D721Med (cell line): ENCODE measurements at regions not wholly inside any gene's neighbourhood (a gene's known extent, or its start where the extent isn't known, plus 50 kb on each side); places are given as distances from the start of the nearest gene placed in this dataset.

Source experiments
- DNase-seq: peaks from one replicate; pipeline ENCODE4 v3.0.0; 2011; ENCODE audit warnings: low spot score; ENCODE audit not compliant: insufficient read length
- FAIRE-seq: peaks from 2 replicates; lab custom pipeline; 2011; peaks lifted over from hg19 to GRCh38; lab: Jason Lieb, UNC
- TF ChIP-seq, protein P1 (sequence below): IDR thresholded peaks from 2 replicates; pipeline ENCODE4 v1.5.1; 2012; ENCODE audit warnings: mild to moderate bottlenecking, control low read depth; ENCODE audit not compliant: insufficient read depth; ENCODE audit errors: missing control alignments

DNA sequence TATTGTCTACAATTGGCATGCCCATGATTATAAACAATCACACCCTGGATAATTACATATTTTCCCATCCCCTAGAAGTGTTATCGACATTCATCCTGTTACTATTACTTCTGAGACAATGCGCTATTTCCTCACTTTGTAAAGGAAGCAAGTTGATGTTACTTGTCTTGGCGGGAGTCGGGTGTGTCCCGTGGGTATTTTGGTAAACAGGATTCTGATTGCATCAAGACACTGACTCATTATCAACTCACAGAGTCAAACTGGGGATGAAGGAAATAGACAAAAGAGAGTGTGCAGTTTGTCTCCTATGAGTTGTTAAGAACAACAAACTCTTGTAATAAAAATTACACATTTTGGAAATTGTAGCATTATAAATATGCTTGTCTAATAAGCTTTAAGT is 142.7 kb downstream of the GALR1 start:
- TF ChIP-seq, protein P1, sequence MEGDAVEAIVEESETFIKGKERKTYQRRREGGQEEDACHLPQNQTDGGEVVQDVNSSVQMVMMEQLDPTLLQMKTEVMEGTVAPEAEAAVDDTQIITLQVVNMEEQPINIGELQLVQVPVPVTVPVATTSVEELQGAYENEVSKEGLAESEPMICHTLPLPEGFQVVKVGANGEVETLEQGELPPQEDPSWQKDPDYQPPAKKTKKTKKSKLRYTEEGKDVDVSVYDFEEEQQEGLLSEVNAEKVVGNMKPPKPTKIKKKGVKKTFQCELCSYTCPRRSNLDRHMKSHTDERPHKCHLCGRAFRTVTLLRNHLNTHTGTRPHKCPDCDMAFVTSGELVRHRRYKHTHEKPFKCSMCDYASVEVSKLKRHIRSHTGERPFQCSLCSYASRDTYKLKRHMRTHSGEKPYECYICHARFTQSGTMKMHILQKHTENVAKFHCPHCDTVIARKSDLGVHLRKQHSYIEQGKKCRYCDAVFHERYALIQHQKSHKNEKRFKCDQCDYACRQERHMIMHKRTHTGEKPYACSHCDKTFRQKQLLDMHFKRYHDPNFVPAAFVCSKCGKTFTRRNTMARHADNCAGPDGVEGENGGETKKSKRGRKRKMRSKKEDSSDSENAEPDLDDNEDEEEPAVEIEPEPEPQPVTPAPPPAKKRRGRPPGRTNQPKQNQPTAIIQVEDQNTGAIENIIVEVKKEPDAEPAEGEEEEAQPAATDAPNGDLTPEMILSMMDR: no peak
- DNase-seq (no peak), FAIRE-seq (no peak)

GRCh38 chr18:77393519-77393918 is 143.9 kb downstream of the GALR1 start:
- DNase-seq (no peak), FAIRE-seq (no peak)
- TF ChIP-seq, protein P1: no peak

DNA sequence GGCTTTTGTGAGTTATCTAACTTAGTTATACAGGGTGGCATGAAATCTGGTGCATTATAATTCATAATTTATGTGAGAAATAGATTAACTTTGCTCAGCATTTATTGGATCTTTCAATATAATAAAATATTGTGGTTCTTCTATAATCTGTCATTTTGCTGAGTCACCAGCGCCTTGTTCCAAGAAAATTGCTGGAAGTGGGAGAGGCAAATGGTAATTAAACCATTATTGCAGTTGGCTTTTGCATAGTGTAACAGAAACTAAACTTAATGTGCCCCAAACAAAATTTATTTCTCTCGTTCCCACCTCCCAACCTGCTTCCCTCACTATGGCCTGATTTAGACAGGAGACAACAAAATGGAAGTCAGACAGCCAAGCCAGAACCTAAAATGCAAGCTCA is 146.3 kb downstream of the GALR1 start:
- TF ChIP-seq, protein P1: no peak
- DNase-seq: no peak
- FAIRE-seq: no peak

DNA sequence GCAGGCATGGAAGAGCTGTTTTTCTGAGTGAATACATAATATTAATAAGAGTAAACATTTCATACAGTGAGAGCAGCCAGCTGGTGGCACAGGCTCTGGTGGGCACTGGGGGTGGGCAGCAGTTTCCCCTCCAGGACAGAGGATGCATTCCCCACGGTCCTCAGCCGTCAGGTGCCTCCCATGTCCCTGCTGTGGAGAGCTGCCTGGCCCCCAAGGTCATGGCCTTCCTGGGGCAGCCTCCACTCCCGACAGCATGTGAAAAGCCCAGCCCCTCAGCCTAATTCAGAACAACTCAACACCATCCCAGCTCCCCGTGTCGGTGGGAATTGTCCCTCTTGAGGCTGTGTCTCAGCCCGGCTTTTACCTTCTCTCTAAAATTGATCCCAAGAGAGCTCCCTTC is 147.4 kb downstream of the GALR1 start:
- FAIRE-seq: no peak
- TF ChIP-seq, protein P1: no peak
- no peak for DNase-seq

GRCh38 chr18:77397617-77398016 is 148.0 kb downstream of the GALR1 start:
- DNase-seq: no peak
- FAIRE-seq: no peak
- TF ChIP-seq, protein P1: no peak

DNA sequence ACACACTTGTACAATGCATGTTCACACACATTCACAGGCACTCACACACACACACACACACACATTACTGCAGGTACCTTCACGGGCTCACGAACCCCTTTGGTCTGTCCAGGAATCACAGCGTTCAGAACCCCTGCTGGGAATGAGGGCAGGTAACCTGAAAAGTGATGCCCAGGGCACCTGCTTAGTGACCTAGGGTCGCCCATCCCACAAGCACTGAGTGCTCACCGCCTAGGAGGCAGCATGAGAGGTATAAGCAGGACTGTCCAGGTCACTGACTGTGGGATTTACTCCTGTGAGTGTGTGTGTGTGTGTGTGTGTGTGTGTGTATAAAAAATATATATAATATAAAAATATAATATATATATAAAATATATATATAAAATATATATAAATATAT is 150.9 kb downstream of the GALR1 start:
- FAIRE-seq (no peak), DNase-seq (no peak)
- TF ChIP-seq, protein P1: no peak

GRCh38 chr18:77401173-77401572 is 151.5 kb downstream of the GALR1 start:
- TF ChIP-seq, protein P1: no peak
- peak; percentile 11 for FAIRE-seq
- no peak for DNase-seq
